Esophagus squamous epithelium (tissue), 4 donors: ENCODE measurements at regions not wholly inside any gene's neighbourhood (a gene's known extent, or its start where the extent isn't known, plus 50 kb on each side); places are given as distances from the start of the nearest gene placed in this dataset.

Source experiments
- POLR2A ChIP-seq, 4 donors: fragments of 450-650 bp; IDR thresholded peaks; one replicate each; pipeline ENCODE4 v1.6.1; 2017; ENCODE audit warnings: antibody characterized with exemption in 4 of 4, mild to moderate bottlenecking in 4 of 4, moderate library complexity in 3 of 4
- TF ChIP-seq, protein P1 (sequence below), 6 experiments: fragments of 450-650 bp in 4 of 6; fragments of 200-600 bp in 2 of 6; sonication (generic) in 2 of 6; IDR thresholded peaks; one replicate each; pipeline ENCODE4 v1.5.1; 2016 to 2019; ENCODE audit warnings: antibody characterized with exemption in 6 of 6, mild to moderate bottlenecking in 4 of 6, moderate library complexity in 4 of 6

DNA sequence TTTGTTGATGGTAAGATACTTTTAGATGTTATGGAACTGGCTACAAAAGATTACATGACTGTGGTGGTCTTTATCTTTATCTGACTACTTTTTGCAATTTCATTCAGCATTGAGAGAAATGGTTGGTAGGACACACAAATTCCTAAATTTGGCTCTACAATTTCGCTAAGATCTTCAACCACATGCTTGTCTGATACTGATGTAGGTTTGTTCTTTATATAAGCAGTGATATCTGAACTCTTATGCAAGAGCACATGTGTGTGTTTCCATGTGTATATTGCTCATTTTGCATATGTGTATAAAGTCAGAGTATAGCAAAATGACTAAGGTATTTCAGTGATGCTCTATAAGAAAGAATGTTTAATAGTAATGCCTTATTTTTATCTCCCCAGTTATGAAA, 501.5 kb downstream of the ARL4A start:
- no peak for TF ChIP-seq POLR2A (IDR thresholded peaks at IDR 0.05)
- TF ChIP-seq, protein P1, sequence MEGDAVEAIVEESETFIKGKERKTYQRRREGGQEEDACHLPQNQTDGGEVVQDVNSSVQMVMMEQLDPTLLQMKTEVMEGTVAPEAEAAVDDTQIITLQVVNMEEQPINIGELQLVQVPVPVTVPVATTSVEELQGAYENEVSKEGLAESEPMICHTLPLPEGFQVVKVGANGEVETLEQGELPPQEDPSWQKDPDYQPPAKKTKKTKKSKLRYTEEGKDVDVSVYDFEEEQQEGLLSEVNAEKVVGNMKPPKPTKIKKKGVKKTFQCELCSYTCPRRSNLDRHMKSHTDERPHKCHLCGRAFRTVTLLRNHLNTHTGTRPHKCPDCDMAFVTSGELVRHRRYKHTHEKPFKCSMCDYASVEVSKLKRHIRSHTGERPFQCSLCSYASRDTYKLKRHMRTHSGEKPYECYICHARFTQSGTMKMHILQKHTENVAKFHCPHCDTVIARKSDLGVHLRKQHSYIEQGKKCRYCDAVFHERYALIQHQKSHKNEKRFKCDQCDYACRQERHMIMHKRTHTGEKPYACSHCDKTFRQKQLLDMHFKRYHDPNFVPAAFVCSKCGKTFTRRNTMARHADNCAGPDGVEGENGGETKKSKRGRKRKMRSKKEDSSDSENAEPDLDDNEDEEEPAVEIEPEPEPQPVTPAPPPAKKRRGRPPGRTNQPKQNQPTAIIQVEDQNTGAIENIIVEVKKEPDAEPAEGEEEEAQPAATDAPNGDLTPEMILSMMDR (IDR thresholded peaks at IDR 0.05): no peak
